ENCODE measurements at regions not wholly inside any gene's neighbourhood (a gene's known extent, or its start where the extent isn't known, plus 50 kb on each side); places are given as distances from the start of the nearest gene placed in this dataset.
"Not testable (repeated sequence)": the region's sequence is repeated elsewhere in the genome, so short reads cannot be mapped to it uniquely, and the experiment has no call there.

GRCh38 chr13:81393721-81394120, 1052.8 kb upstream of the SPRY2 start:
- H3K4me1 Mint-ChIP-seq (ENCODE audit: low read depth) = no peaks in the 10 kb centered on the region
- no peak overlapping the region for H3K27ac Mint-ChIP-seq
- H3K9me3 Mint-ChIP-seq = peaks cover 17% of the 10 kb centered on the region
- no peaks in the 10 kb centered on the region for H3K27me3 Mint-ChIP-seq
- no peaks in the 10 kb centered on the region for H3K36me3 Mint-ChIP-seq (ENCODE audit: low read depth)
- no peak overlapping the region for H3K4me3 Mint-ChIP-seq

- Mint-ChIP-seq H3K4me1 (ENCODE audit: low read depth) (no peaks in the 10 kb centered on the region), H3K36me3 (ENCODE audit: low read depth) (no peaks in the 10 kb centered on the region), H3K27ac (no peak overlapping the region), H3K9me3 (peaks cover 19% of the 10 kb centered on the region), H3K27me3 (no peaks in the 10 kb centered on the region), H3K4me3 (no peak overlapping the region)
Measured at GRCh38 chr13:81393110-81393509, 1052.2 kb upstream of the SPRY2 start.

GRCh38 chr13:81388400-81388799, 1047.5 kb upstream of the SPRY2 start:
- Mint-ChIP-seq H3K27me3 (no peaks in the 10 kb centered on the region), H3K36me3 (ENCODE audit: low read depth) (no peaks in the 10 kb centered on the region), H3K9me3 (peaks cover 13% of the 10 kb centered on the region), H3K4me3 (no peak overlapping the region), H3K27ac (no peak overlapping the region), H3K4me1 (ENCODE audit: low read depth) (no peaks in the 10 kb centered on the region)

GRCh38 chr13:81383444-81383843, 1042.5 kb upstream of the SPRY2 start:
- Mint-ChIP-seq H3K9me3 (peaks cover 5% of the 10 kb centered on the region), H3K36me3 (ENCODE audit: low read depth) (no peaks in the 10 kb centered on the region), H3K27ac (no peak overlapping the region), H3K4me3 (no peak overlapping the region), H3K4me1 (ENCODE audit: low read depth) (no peaks in the 10 kb centered on the region), H3K27me3 (no peaks in the 10 kb centered on the region)

- H3K4me1 Mint-ChIP-seq (ENCODE audit: low read depth) = no peaks in the 10 kb centered on the region
- H3K9me3 Mint-ChIP-seq = peaks cover 5% of the 10 kb centered on the region
- H3K27ac Mint-ChIP-seq = no peak overlapping the region
- H3K36me3 Mint-ChIP-seq (ENCODE audit: low read depth) = no peaks in the 10 kb centered on the region
- H3K4me3 Mint-ChIP-seq = no peak overlapping the region
- H3K27me3 Mint-ChIP-seq = no peaks in the 10 kb centered on the region
Measured at GRCh38 chr13:81382246-81382645, 1041.3 kb upstream of the SPRY2 start.

GRCh38 chr13:81381560-81381959, 1040.6 kb upstream of the SPRY2 start:
- H3K4me1 Mint-ChIP-seq (ENCODE audit: low read depth) = no peaks in the 10 kb centered on the region
- H3K27me3 Mint-ChIP-seq = no peaks in the 10 kb centered on the region
- H3K4me3 Mint-ChIP-seq = no peak overlapping the region

GRCh38 chr13:81379183-81379582, 1038.3 kb upstream of the SPRY2 start:
- Mint-ChIP-seq H3K4me1 (ENCODE audit: low read depth) (no peaks in the 10 kb centered on the region), H3K27me3 (no peaks in the 10 kb centered on the region), H3K9me3 (peaks cover 5% of the 10 kb centered on the region), H3K27ac (no peak overlapping the region), H3K36me3 (ENCODE audit: low read depth) (no peaks in the 10 kb centered on the region), H3K4me3 (no peak overlapping the region)

More at GRCh38 chr13:81381560-81381959, 1040.6 kb upstream of the SPRY2 start:
- H3K36me3 Mint-ChIP-seq (ENCODE audit: low read depth) = no peaks in the 10 kb centered on the region
- H3K27ac Mint-ChIP-seq = no peak overlapping the region
- peaks cover 5% of the 10 kb centered on the region for H3K9me3 Mint-ChIP-seq

GRCh38 chr13:81377921-81378320, 1037.0 kb upstream of the SPRY2 start:
- H3K4me3 Mint-ChIP-seq = no peak overlapping the region
- no peaks in the 10 kb centered on the region for H3K36me3 Mint-ChIP-seq (ENCODE audit: low read depth)
- no peaks in the 10 kb centered on the region for H3K4me1 Mint-ChIP-seq (ENCODE audit: low read depth)
- no peak overlapping the region for H3K27ac Mint-ChIP-seq
- peaks cover 12% of the 10 kb centered on the region for H3K9me3 Mint-ChIP-seq
- H3K27me3 Mint-ChIP-seq = no peaks in the 10 kb centered on the region

- Mint-ChIP-seq H3K27me3 (no peaks in the 10 kb centered on the region), H3K27ac (no peak overlapping the region), H3K36me3 (ENCODE audit: low read depth) (no peaks in the 10 kb centered on the region), H3K9me3 (peaks cover 16% of the 10 kb centered on the region), H3K4me1 (ENCODE audit: low read depth) (no peaks in the 10 kb centered on the region), H3K4me3 (no peak overlapping the region)
Measured at GRCh38 chr13:81375709-81376108, 1034.8 kb upstream of the SPRY2 start.

- not testable (repeated sequence) for H3K4me1 Mint-ChIP-seq (ENCODE audit: low read depth); H3K36me3 Mint-ChIP-seq (ENCODE audit: low read depth); H3K4me3 Mint-ChIP-seq; H3K27ac Mint-ChIP-seq; H3K27me3 Mint-ChIP-seq
- peaks cover 27% of the 10 kb centered on the region for H3K9me3 Mint-ChIP-seq
Measured at GRCh38 chr13:81362711-81363110, 1021.8 kb upstream of the SPRY2 start.

GRCh38 chr13:81350056-81350455, 1009.1 kb upstream of the SPRY2 start:
- Mint-ChIP-seq H3K27ac (no peak overlapping the region), H3K9me3 (peaks cover 5% of the 10 kb centered on the region), H3K27me3 (no peaks in the 10 kb centered on the region), H3K4me1 (ENCODE audit: low read depth) (no peaks in the 10 kb centered on the region), H3K36me3 (ENCODE audit: low read depth) (no peaks in the 10 kb centered on the region), H3K4me3 (no peak overlapping the region)

GRCh38 chr13:81340118-81341069, 999.5 kb upstream of the SPRY2 start:
- not testable (repeated sequence) for H3K27ac Mint-ChIP-seq; H3K4me3 Mint-ChIP-seq; H3K4me1 Mint-ChIP-seq (ENCODE audit: low read depth); H3K27me3 Mint-ChIP-seq; H3K36me3 Mint-ChIP-seq (ENCODE audit: low read depth)
- H3K9me3 Mint-ChIP-seq = peaks cover 13% of the 10 kb centered on the region

GRCh38 chr13:81339666-81340065, 998.7 kb upstream of the SPRY2 start:
- not testable (repeated sequence) for H3K27ac Mint-ChIP-seq; H3K36me3 Mint-ChIP-seq (ENCODE audit: low read depth); H3K27me3 Mint-ChIP-seq; H3K4me3 Mint-ChIP-seq; H3K4me1 Mint-ChIP-seq (ENCODE audit: low read depth)
- H3K9me3 Mint-ChIP-seq = peaks cover 13% of the 10 kb centered on the region

GRCh38 chr13:81334481-81334880, 993.6 kb upstream of the SPRY2 start:
- Mint-ChIP-seq H3K4me1 (ENCODE audit: low read depth) (no peaks in the 10 kb centered on the region), H3K9me3 (no peaks in the 10 kb centered on the region), H3K4me3 (no peak overlapping the region), H3K27ac (no peak overlapping the region), H3K27me3 (no peaks in the 10 kb centered on the region), H3K36me3 (ENCODE audit: low read depth) (no peaks in the 10 kb centered on the region)

GRCh38 chr13:81326913-81327312, 986.0 kb upstream of the SPRY2 start:
- Mint-ChIP-seq H3K36me3 (ENCODE audit: low read depth) (no peaks in the 10 kb centered on the region), H3K9me3 (no peaks in the 10 kb centered on the region), H3K4me3 (no peak overlapping the region), H3K27ac (no peak overlapping the region), H3K27me3 (no peaks in the 10 kb centered on the region), H3K4me1 (ENCODE audit: low read depth) (no peaks in the 10 kb centered on the region)

GRCh38 chr13:81320516-81320915, 979.6 kb upstream of the SPRY2 start:
- no peaks in the 10 kb centered on the region for H3K36me3 Mint-ChIP-seq (ENCODE audit: low read depth)
- no peak overlapping the region for H3K4me3 Mint-ChIP-seq
- H3K4me1 Mint-ChIP-seq (ENCODE audit: low read depth) = no peaks in the 10 kb centered on the region
- H3K27me3 Mint-ChIP-seq = no peaks in the 10 kb centered on the region
- H3K27ac Mint-ChIP-seq = no peak overlapping the region
- no peaks in the 10 kb centered on the region for H3K9me3 Mint-ChIP-seq
